ENCODE measurements at regions not wholly inside any gene's neighbourhood (a gene's known extent, or its start where the extent isn't known, plus 50 kb on each side); places are given as distances from the start of the nearest gene placed in this dataset.

DNA sequence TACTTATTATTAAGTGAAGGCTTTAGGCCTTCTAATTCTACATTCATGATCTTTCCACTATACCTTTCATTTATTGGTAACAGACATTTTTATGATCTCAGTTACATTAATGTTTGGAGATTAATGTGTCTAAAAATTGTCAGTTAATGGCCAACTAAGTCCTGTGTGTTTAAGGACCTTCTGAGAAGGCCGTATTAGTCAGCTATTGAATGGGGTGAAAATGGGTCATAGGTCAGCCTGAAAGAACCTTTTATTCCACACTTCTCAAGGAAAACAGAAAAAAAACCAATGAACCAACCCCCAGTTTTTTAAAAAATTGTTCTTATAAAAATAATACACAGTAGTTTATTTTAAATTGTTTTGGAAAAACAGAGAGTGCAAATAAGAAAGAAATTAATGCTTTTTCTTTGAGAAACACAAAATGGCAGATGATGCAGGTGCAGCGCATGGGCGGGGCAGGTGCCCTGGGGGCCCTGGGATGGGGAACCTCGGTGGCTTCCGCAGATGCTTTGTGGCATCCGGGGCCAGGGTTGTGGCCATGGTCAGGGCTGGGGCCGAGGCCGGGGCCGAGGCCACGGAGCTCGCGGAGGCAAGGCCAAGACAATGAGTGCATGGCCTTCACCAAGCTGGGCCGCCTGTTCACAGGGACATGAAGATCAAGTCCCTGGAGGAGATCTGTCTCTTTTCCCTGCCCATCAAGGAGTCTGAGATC lies 141.9 kb downstream of the SPATA31D1 start:
- TF ChIP-seq POLR2AphosphoS5 (IDR thresholded peaks at IDR 0.05; ENCODE audit: low read depth, low read length) (no peak), POLR2A (IDR thresholded peaks at IDR 0.05; ENCODE audit: low read depth, low read length) (no peak)

All from GM12891 (cell line).